Colonic mucosa (tissue), 4 donors: ENCODE measurements at regions not wholly inside any gene's neighbourhood (a gene's known extent, or its start where the extent isn't known, plus 50 kb on each side); places are given as distances from the start of the nearest gene placed in this dataset.

Source experiments
- DNase-seq: peaks from one replicate; pipeline ENCODE4 v3.0.0-alpha.2; 2020
- H3K27ac ChIP-seq: fragments of 200-600 bp; one replicate; pipeline ENCODE4 v1.8.0; 2021
- H3K27me3 ChIP-seq: fragments of 200-600 bp; one replicate; pipeline ENCODE4 v1.8.0; 2021
- H3K36me3 ChIP-seq: fragments of 200-600 bp; one replicate; pipeline ENCODE4 v1.8.0; 2021
- H3K4me1 ChIP-seq: fragments of 200-600 bp; one replicate; pipeline ENCODE4 v1.8.0; 2021; ENCODE audit warnings: mild to moderate bottlenecking
- H3K4me3 ChIP-seq: fragments of 200-600 bp; one replicate; pipeline ENCODE4 v1.8.0; 2021
- H3K9ac ChIP-seq, 2 donors: one replicate each; pipeline ENCODE4 v1.7.0; 2013; ENCODE audit warnings: control low read depth in 2 of 2, low read depth in 2 of 2, low read length in 2 of 2
- H3K9me3 ChIP-seq: fragments of 200-600 bp; one replicate; pipeline ENCODE4 v1.8.0; 2021
- CTCF ChIP-seq: fragments of 200-600 bp; IDR thresholded peaks from one replicate; pipeline ENCODE4 v1.8.0; 2022; ENCODE audit warnings: antibody characterized with exemption, mild to moderate bottlenecking
- intact Hi-C: fragments of 100-400 bp; cut with DNase I; formaldehyde crosslinking; loops from one replicate; pipeline ENCODE4 v1.14.1; 2022
- donor health status: healthy.
- donor health status: DM: no; HTN: no; CAD: no.
- donor health status: DM: no; HTN: no; CAD: no.

- no peak overlapping the region for H3K9ac ChIP-seq
- H3K27ac ChIP-seq = no peak overlapping the region
- H3K9me3 ChIP-seq = no peaks in the 10 kb centered on the region
- no peak overlapping the region for H3K4me3 ChIP-seq
- intact Hi-C loops = no loop called here
- no peak for TF ChIP-seq CTCF
- no peak for DNase-seq
- H3K36me3 ChIP-seq = no peaks in the 10 kb centered on the region
- H3K4me1 ChIP-seq = no peaks in the 10 kb centered on the region
- no peaks in the 10 kb centered on the region for H3K27me3 ChIP-seq
These were observed 310.5 kb upstream of the KIF2A start for GRCh38 chr5:61995486-61995885.

- H3K9me3 ChIP-seq = no peaks in the 10 kb centered on the region
- no peaks in the 10 kb centered on the region for H3K36me3 ChIP-seq
- no peak overlapping the region for H3K4me3 ChIP-seq
- intact Hi-C loops = no loop called here
- no peak overlapping the region for H3K9ac ChIP-seq
- no peaks in the 10 kb centered on the region for H3K27me3 ChIP-seq
- H3K27ac ChIP-seq = no peak overlapping the region
- TF ChIP-seq CTCF = no peak
- no peaks in the 10 kb centered on the region for H3K4me1 ChIP-seq
- no peak for DNase-seq
These were observed 306.6 kb upstream of the KIF2A start for GRCh38 chr5:61999371-61999770.

- Histone ChIP-seq H3K4me1 (no peaks in the 10 kb centered on the region), H3K27ac (no peak overlapping the region), H3K9me3 (no peaks in the 10 kb centered on the region), H3K36me3 (no peaks in the 10 kb centered on the region), H3K27me3 (no peaks in the 10 kb centered on the region), H3K4me3 (no peak overlapping the region), H3K9ac (no peak overlapping the region)
- no peak for TF ChIP-seq CTCF
- DNase-seq = no peak
- intact Hi-C loops = no loop called here
These were observed 305.4 kb upstream of the KIF2A start for GRCh38 chr5:62000646-62001045.

GRCh38 chr5:62001640-62002039 is 304.4 kb upstream of the KIF2A start:
- no peak for TF ChIP-seq CTCF
- DNase-seq = no peak
- H3K36me3 ChIP-seq = no peaks in the 10 kb centered on the region
- H3K4me3 ChIP-seq = no peak overlapping the region
- H3K9me3 ChIP-seq = no peaks in the 10 kb centered on the region
- H3K4me1 ChIP-seq = no peaks in the 10 kb centered on the region
- H3K27me3 ChIP-seq = no peaks in the 10 kb centered on the region
- H3K27ac ChIP-seq = no peak overlapping the region
- intact Hi-C loops = no loop called here
- no peak overlapping the region for H3K9ac ChIP-seq

GRCh38 chr5:62002436-62002835 is 303.6 kb upstream of the KIF2A start:
- intact Hi-C loops = no loop called here
- no peak overlapping the region for H3K27ac ChIP-seq
- H3K4me3 ChIP-seq = no peak overlapping the region
- no peaks in the 10 kb centered on the region for H3K4me1 ChIP-seq
- no peak for TF ChIP-seq CTCF
- DNase-seq = no peak
- no peaks in the 10 kb centered on the region for H3K9me3 ChIP-seq
- H3K27me3 ChIP-seq = no peaks in the 10 kb centered on the region
- no peak overlapping the region for H3K9ac ChIP-seq
- no peaks in the 10 kb centered on the region for H3K36me3 ChIP-seq

- Histone ChIP-seq H3K27me3 (no peaks in the 10 kb centered on the region), H3K27ac (no peak overlapping the region), H3K9me3 (no peaks in the 10 kb centered on the region), H3K4me3 (no peak overlapping the region), H3K36me3 (no peaks in the 10 kb centered on the region), H3K9ac (no peak overlapping the region), H3K4me1 (no peaks in the 10 kb centered on the region)
- DNase-seq = no peak
- TF ChIP-seq CTCF = no peak
- intact Hi-C loops = no loop called here
These were observed 300.5 kb upstream of the KIF2A start for GRCh38 chr5:62005551-62005950.
